Amniotic epithelial cell (primary cell): ENCODE measurements at regions not wholly inside any gene's neighbourhood (a gene's known extent, or its start where the extent isn't known, plus 50 kb on each side); places are given as distances from the start of the nearest gene placed in this dataset.

Source experiments
- DNase-seq: peaks from one replicate; pipeline ENCODE4 v3.0.0-alpha.2; 2010; ENCODE audit warnings: low read depth

GRCh38 chr4:152269448-152270191 lies 266.3 kb downstream of the FBXW7 start:
- DNase-seq = no peak

DNA sequence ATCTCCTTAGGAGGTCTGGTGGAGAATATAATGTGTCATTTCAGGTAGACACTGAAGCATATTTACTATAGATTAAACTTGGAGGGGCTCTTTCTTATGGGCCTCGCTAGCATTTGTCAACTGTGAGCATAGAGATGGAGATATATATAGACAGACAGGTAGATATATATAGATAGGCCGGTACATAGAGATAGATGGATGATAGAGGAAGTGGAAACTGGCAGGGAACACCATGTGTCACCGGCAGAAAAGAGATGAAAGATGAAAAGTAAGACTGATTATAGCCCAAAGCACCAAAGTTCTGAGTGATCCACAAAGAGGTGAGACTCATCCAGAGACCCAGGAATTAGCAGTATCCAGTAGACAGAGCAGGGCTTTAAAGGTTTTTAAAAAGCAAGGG lies 268.1 kb downstream of the FBXW7 start:
- DNase-seq = no peak

DNA sequence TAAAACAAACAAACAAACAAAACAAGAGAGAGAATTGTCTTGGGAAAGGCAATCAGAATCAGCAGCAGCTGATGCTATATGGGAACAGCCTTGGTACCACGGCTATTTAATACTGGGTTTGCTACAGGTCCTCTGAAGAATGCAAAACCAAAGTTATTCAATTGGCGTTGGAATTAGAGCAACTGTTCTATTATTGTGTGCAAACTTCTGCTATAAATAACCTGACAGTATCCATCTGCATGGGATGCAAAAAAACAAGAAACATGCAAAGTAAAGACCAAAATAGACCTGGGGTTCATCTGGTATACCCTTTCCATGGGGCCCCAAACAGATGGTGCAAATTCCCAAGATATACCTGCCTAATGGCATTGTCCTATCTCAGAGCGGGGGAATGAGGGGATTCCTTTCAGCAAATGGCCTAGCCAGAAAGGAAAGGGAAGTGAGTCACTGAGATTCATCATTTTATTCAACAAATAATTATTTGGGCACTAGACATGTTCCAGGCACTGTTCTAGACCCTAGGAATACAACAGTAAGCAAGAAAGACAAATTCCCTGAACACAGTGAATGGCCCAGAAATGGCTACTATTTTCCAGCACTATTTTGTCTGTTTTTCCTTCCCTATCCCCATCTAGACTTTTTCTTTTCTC lies 268.9 kb downstream of the FBXW7 start:
- DNase-seq = no peak

DNA sequence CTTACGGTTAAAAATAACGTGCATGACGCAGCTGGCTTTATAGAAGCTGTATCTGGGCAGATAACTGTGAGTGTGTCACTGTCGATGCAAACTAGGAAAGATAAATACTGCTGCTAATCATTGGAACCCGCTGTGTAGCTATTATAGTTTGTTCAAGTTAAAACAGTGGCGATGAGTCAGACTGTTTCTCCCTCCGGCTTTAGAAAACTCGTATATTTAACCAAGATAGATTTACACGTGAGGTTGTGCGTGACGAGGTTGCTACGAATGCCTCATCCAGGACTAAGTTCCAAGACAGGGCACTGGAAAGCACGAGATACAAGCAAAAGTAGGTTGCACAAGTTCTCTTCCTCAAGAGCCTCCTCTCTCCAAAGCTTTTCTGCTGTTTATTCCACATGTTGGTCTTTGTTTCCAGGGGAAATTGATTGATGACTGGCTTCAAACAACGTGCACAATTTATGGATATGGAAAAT lies 270.7 kb downstream of the FBXW7 start:
- DNase-seq = peak; percentile 88

DNA sequence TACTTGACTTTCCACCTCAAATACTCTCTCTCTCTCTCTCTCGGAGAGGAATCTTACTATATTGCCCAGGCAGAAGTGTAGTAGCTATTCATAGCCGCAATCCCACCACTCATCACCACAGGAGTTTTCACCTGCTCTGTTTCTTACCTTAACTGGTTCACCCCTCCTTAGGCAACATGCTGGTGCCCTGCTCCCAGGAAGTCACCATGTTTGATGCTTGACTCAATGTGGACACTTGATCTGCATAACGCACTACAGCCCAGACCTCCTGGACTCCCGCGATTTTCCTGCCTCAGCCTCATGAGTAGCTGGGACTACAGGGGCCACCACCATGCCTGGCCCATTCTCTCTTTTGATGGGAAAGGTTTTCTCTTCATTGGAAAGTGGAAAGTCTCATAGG lies 271.8 kb downstream of the FBXW7 start:
- no peak for DNase-seq

DNA sequence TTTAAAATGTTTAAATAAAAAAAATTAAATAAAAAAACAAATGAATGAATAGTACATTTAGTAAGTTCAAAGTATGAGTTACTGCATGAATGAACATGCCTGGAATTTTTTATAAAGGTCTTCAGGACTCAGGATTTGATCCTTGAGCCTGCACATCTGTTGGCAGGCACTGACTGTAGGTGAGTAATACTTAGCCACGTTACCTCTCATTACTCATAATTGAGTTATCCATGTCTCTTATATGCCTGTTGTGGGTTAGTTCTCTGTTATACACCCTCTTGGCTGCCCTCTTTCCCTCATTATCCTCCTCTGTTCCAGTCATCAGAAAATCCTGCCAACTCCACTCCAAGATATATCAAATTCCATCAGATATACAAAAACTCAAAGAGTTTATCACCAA lies 276.0 kb downstream of the FBXW7 start:
- DNase-seq = peak; percentile 28

DNA sequence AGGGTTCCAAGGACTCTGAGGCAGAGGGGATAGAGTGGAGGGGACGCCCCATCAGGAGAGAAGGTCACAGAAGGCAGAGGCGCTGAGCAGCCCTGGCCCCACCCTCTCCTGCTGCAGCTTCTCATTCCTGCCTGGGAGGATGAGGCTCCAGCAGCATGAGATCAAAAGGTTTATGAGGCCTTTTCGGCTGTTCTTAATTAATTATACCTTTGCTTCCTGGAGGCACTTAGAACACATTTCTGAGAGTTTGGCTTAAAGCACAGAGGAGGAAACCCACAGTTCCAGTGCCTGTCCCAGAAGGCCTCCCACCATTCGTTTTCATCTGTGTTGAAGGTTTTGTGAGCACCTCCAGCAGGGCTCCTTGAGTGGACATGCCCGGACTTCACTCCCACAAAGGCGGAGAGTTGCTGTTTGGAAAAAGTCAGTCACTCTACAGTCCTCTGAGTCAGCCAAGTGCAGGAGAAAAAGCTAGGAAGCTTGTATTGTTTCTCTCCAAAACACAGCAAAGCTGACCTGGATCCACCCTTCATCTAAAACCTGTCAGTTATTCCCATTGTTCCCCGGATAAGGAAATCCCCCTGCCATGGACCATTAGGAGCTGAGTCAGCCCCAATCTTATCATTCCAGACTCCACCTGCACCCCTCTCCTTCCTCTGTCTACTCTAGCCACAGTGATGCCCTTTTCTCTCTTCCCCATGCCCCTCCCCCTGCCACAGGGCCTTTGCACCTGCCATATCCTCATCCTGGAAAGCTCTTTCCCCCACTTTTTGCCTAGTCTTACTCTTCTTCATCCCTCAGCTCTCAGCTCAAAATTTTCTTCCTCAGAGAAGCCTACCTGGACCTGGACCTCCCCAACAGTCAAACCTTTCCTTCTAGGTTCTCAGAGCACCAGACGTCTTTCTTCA lies 276.8 kb downstream of the FBXW7 start:
- DNase-seq = peak; percentile 39

- no peak for DNase-seq
Measured at GRCh38 chr4:152258391-152258790, 277.5 kb downstream of the FBXW7 start.

GRCh38 chr4:152257601-152258066 lies 278.3 kb downstream of the FBXW7 start:
- peak; percentile 20 for DNase-seq

DNA sequence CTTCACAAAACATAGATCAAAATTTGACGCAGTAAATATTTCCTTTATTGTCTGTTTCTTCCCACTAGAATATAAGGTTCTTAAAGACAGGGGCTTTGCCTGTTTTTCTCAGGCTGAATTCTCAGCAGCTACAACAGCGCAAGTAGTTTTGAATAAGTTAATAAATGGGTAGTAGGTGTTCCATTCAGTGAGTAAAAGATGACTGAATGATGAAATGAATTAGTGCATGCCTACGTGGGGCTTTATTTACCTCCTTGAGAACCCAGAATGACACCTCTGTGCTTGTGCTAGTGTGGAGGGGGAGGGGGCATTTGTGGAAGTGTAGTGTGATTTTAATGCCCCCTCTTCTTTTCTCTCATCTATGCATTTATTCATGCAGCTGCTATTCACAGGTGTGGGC lies 278.9 kb downstream of the FBXW7 start:
- no peak for DNase-seq

DNA sequence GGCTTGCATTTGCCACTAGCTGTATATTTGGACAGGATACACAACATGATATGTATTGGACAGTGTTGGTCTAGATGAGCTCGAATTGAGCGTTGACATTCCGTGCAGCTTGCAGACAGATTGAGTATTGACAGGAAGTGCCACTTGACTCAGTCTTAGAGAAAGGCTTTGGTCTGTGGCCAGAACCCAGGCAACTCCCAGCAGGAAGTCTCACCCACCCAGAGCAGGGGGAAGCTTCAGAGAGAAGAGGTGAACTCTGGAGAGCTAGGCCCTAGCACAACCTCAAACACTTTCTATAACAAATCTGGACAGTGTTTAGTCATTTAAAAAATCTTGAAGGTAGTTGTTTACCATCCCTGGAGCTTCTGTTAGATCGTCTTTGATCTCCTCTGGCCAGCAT lies 280.5 kb downstream of the FBXW7 start:
- DNase-seq = no peak

DNA sequence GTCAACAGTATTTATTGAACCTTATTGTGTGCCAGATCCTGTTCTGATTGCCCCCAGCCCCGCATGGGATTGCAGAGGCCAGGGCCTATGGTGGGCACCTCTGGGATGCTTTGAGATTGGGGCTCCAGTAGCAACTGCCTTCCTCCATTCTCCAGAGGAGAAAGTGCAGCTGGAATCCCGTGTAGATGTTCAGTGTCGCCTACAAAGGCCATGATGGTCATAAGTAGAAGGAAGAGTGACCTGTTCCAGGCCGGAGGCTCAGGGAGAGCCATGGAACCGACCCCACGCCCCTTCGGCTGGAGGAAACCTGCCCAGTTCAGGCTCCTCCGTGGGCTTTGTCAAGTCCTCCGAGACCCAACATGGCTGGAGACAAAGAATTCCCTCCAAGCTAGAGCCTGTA lies 287.5 kb downstream of the FBXW7 start:
- DNase-seq = no peak

DNA sequence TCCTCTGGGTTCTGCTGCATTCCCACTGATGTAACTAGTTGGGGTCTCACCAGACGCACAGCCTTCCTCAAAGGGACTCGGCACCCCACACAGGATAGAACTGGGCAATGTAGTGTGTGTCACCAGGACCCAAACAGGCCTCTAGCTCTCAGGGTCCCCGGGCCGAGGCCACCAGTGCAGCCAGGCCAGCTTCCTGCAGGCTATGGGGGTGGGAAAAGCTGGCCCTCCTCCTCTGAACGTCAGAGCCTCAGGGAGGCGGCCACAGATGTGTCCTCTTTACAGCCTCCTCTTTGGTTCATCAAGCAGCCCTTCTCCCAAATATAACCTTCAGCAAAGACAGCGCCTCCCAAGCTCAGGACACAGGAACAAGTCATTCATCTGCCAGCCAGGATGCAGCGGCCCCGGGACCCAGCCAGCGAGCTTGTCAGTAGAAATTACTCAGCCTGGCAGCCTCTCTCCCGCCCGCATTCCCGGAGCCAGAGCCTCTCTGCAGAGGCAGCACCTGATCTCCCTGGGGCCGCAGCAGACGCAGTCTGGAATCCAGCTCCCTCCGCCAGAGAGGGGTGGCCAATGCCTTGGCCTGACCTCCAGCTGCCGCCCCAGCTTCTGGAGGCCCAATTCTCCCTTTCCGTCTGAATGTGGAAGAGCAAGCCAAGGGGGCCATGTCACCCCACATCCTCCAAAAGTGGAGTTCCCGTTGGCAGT lies 288.5 kb downstream of the FBXW7 start:
- no peak for DNase-seq

DNA sequence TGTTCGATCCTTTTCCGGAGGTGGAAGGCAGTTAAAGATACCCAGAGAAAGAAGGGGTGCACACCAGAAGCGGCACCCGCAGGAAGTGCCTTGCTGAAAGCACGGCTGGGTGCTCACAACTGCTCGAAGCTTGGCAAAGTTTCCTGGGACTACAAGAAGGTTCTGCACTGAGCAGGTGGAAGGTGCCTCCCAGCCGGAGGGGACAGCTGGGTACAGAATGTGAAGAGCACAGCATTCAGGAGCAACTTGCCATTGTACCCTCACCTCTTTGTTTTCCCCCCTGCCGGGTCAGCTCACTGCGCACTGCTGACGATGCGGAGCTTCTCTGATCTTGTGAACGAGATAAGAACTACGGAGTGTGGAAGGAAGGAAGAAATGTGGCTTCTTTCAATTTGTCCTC lies 289.2 kb downstream of the FBXW7 start:
- no peak for DNase-seq

GRCh38 chr4:152245680-152246079 lies 290.2 kb downstream of the FBXW7 start:
- DNase-seq = no peak

DNA sequence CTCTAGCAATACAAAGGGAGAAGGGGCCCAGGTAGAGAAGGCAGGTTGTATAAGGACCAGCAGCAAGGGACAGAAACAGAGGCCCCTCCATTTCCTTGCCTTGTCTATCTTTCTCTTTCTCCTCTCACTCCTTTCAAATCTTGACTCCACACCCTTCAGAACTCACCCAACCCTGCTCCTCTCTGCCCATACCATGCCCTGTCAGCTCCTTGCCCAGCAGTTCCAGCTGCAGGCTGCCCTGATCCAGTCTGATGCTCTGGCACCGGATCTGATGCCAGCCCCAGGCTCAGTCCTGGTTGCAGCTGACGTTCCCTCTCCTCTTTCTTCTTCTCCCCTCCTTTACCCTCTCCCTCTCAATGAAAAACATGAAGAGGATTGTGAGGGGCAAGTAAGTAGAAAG lies 291.2 kb downstream of the FBXW7 start:
- no peak for DNase-seq

GRCh38 chr4:152243896-152244595 lies 291.8 kb downstream of the FBXW7 start:
- DNase-seq = no peak

- no peak for DNase-seq
Measured at GRCh38 chr4:152243206-152243605, 292.7 kb downstream of the FBXW7 start.

DNA sequence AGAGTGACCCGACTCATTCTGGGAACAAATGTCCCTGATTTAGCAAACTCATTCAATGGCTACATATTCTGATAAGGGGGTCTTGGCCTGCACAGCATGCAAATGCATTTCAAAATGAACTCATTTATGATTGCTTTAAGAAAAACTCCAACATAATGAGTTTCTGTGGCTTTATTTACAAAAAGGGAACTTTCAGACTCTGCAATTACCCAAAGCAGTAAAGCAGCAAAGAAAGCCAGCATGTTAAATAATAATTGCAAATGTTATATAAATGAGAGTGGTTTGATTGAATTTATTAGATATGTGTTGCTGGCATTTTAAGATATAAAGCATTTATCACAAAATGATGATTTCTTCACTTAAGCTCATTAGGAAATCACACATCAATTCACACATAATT lies 295.7 kb downstream of the FBXW7 start:
- DNase-seq = no peak

DNA sequence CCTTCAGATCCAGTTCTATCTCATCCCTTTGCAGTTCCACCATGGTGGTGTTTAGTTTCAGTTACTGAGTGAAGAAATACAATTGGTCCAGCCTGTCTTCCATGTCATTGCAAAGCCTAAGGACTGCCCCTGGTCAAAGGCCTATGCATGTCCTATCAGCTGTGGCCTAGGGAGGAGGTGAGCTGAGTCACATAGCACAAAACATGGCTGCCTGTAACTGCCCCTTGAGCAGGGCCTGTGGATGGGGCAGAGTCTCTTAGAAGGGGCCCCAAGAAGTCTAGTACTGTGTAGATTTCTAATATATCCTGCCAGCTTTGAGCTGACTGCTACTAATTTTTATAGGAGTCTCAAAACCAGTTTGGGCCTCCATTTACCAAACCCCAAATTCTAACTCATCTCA lies 296.7 kb downstream of the FBXW7 start:
- DNase-seq = no peak

DNA sequence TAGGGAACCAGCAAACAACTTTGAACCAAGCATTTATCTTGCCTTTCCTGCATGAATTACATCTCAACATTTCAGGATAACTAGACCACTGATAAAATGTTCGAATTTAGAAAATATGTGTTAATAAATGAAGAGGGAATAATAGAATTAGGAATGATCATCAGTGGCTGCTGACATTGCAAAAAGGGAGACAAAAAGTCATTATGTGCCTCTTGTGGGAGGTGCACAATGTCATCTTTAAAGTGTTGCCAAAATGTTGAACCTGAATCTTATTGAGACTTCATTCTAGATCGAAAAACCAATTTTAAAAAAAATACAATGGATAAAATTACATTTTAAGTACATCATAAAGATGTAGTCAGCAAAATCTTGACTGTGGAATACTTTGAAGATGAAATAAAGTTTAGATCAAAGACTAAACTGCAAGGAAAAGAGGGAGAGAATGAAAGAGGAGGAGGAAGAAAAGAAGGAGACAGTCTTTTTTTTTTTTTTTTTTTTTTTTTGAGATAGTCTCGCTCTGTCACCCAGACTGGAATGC lies 299.3 kb downstream of the FBXW7 start:
- DNase-seq = no peak
